Mucosa of descending colon (tissue), 3 donors: ENCODE measurements at regions not wholly inside any gene's neighbourhood (a gene's known extent, or its start where the extent isn't known, plus 50 kb on each side); places are given as distances from the start of the nearest gene placed in this dataset.

Source experiments
- ATAC-seq: fragments of 200-7000 bp; cut with Tn5 transposase; one replicate; pipeline ENCODE4 v1.9.1; 2020; ENCODE audit warnings: mild to moderate bottlenecking, moderate library complexity
- DNase-seq, 3 donors: peaks; one replicate each; pipeline ENCODE4 v3.0.0-alpha.2; 2020
- H3K36me3 ChIP-seq: fragments of 200-600 bp; one replicate; pipeline ENCODE4 v1.8.0; 2021; ENCODE audit warnings: low read depth, mild to moderate bottlenecking
- H3K4me1 ChIP-seq: fragments of 200-600 bp; one replicate; pipeline ENCODE4 v1.8.0; 2021; ENCODE audit warnings: low read depth, mild to moderate bottlenecking
- H3K4me3 ChIP-seq: fragments of 200-600 bp; one replicate; pipeline ENCODE4 v1.8.0; 2021; ENCODE audit warnings: mild to moderate bottlenecking
- H3K9me3 ChIP-seq: fragments of 200-600 bp; one replicate; pipeline ENCODE4 v1.8.0; 2021; ENCODE audit warnings: mild to moderate bottlenecking
- intact Hi-C, 2 donors: fragments of 100-400 bp; cut with DNase I in 1 of 2; cut with micrococcal nuclease in 1 of 2; formaldehyde crosslinking; loops; one replicate each; pipeline versions ENCODE4 v1.11.0 to v1.11.1; 2022; cut with DNase I, micrococcal nuclease
- TF ChIP-seq, protein P1 (sequence below): fragments of 200-600 bp; IDR thresholded peaks from one replicate; pipeline ENCODE4 v1.8.0; 2022; ENCODE audit warnings: antibody characterized with exemption, mild to moderate bottlenecking
- donor health status: DM: no; HTN: no; CAD: no; lungs with moderate emphysema.
- donor health status: DM: no; HTN: no; CAD: no.
- donor health status: DM: no; HTN: yes; CAD: no.

DNA sequence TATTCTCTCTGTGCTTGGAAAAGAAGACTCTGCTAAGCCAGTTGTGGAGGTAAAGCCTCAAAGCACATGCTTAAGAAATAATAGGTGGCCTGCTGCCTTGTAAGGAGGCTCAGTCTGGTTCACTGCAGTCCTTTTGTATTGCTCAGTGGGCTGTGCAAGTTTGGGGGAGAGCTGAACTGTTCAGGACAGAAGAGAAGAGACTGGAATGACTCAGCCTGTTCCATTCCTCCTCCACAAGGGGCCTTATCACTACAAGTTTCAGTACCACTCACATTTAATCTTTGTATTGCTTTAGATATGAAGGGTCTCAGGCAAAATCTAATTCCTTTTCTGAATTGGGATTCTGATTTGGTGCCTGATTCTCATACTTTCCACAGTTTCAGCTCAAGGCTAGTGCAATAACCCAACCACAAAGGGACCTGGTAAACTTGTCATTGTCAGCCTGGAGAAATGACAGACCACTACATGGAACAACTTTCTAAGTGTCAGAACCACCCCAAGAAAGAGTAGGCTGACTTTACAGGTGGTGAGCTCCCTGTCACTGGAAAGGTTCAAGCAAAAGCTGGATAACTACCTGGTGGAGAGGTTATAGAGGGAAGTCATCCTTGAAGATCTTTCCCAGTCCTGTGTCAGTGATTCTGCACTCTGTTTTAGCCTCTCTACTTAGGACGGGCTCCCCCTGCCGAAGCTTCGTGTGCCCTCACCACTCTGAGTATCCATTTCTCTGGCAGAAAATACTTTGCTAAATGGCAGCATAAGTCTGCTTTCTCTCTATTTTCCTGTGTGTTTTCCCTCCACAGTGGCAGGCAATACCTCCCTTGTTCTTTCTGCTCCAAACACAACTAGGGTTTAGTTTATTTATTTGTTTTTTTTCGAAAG, 162.9 kb upstream of the GJB5 start:
- intact Hi-C loops = no loop called here
- no peaks in the 10 kb centered on the region for H3K36me3 ChIP-seq

DNA sequence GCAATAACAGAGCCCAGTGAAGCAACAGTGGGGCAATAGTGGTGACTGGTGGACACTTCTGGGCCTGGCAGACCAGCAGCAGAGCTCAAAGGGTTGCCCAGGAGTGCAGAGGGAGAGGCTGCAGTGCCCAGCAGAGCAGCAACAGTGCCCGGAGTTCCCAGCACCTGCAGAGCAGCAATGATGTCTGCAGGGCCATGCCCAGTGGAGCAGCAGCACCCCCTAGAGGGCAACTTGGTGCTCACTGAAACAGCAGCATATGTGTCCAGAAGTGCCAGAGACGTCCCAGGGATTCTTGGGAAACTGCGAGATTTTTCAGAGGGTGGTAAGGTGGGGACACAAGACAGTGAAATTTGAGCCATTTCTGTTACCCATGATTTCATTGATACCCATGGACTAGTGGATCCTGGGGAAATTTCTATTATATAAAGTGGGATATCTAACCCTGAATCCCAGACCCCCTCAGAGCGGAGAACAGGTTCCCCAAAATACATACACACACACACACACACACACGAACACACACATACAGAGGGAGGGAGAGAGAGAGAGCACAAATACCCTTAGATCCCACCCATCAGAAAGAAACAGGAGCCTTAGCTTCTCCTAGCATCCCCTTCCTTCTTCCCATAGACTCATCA, 156.9 kb upstream of the GJB5 start:
- intact Hi-C loops = no loop called here
- H3K36me3 ChIP-seq = no peaks in the 10 kb centered on the region
- no peak overlapping the region for H3K4me3 ChIP-seq
- H3K4me1 ChIP-seq = no peaks in the 10 kb centered on the region
- ATAC-seq = peak; percentile 82
- peak; percentile 48 to 87 (median 80) for DNase-seq
- H3K9me3 ChIP-seq = no peaks in the 10 kb centered on the region
- TF ChIP-seq, protein P1, sequence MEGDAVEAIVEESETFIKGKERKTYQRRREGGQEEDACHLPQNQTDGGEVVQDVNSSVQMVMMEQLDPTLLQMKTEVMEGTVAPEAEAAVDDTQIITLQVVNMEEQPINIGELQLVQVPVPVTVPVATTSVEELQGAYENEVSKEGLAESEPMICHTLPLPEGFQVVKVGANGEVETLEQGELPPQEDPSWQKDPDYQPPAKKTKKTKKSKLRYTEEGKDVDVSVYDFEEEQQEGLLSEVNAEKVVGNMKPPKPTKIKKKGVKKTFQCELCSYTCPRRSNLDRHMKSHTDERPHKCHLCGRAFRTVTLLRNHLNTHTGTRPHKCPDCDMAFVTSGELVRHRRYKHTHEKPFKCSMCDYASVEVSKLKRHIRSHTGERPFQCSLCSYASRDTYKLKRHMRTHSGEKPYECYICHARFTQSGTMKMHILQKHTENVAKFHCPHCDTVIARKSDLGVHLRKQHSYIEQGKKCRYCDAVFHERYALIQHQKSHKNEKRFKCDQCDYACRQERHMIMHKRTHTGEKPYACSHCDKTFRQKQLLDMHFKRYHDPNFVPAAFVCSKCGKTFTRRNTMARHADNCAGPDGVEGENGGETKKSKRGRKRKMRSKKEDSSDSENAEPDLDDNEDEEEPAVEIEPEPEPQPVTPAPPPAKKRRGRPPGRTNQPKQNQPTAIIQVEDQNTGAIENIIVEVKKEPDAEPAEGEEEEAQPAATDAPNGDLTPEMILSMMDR = peak; percentile 61

More for the DNA sequence above, 162.9 kb upstream of the GJB5 start:
- DNase-seq (no peak), ATAC-seq (no peak)
- no peak overlapping the region for H3K4me3 ChIP-seq
- H3K4me1 ChIP-seq = no peaks in the 10 kb centered on the region
- TF ChIP-seq, protein P1 = no peak
- H3K9me3 ChIP-seq = no peaks in the 10 kb centered on the region

DNA sequence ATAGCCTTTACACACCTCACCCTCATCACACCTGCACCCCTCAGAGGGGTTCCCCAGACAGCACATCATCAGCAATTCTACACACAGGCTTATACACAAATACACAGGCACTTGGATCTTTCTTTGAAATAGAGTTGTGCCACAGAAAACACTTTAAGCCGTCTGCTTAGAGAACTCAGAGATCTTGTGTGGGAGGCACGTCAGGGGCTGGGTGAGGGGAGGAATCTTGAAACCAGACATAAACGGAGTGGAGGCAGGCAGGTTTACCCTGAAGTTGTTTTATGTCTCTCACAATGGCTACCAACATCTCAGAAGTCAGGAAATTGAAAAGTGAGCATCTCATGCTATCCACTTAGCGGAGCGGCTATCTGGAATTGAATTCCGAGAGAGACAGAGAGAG, 151.9 kb upstream of the GJB5 start:
- Histone ChIP-seq H3K9me3 (no peaks in the 10 kb centered on the region), H3K4me3 (no peak overlapping the region), H3K4me1 (no peaks in the 10 kb centered on the region), H3K36me3 (no peaks in the 10 kb centered on the region)
- DNase-seq = no peak
- no peak for ATAC-seq
- intact Hi-C loops = no loop called here
- TF ChIP-seq, protein P1 = no peak

DNA sequence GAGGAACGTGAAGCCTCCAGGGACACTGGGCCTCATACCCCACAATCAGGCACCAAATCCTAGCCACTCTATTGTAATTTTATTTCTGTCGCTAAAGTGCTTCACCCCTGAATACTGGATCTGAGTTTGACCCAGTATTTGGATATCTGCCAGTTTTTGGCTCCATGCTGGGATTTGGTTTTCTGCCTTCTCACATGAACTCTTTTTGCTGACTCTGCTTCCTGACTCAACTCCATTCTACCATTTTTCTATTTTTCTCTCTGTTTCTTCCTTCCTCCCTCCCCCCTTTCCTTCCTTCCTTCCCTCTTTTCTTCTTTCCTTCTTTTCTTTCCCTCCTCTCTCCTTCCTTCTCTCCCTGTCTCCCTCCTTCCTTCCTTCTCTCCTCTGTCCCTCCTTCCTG, 151.3 kb upstream of the GJB5 start:
- Histone ChIP-seq H3K4me1 (no peaks in the 10 kb centered on the region), H3K4me3 (no peak overlapping the region), H3K9me3 (no peaks in the 10 kb centered on the region), H3K36me3 (no peaks in the 10 kb centered on the region)
- intact Hi-C loops = no loop called here
- no peak for ATAC-seq
- no peak for DNase-seq
- TF ChIP-seq, protein P1 = no peak

- Histone ChIP-seq H3K9me3 (no peaks in the 10 kb centered on the region), H3K4me1 (no peaks in the 10 kb centered on the region), H3K36me3 (no peaks in the 10 kb centered on the region), H3K4me3 (no peak overlapping the region)
- intact Hi-C loops = no loop called here
- no peak for DNase-seq
- ATAC-seq = no peak
- TF ChIP-seq, protein P1 = no peak
Measured at GRCh38 chr1:34606504-34606903, 148.3 kb upstream of the GJB5 start.
